ENCODE measurements at regions not wholly inside any gene's neighbourhood (a gene's known extent, or its start where the extent isn't known, plus 50 kb on each side); places are given as distances from the start of the nearest gene placed in this dataset.
"Not testable (repeated sequence)": the region's sequence is repeated elsewhere in the genome, so short reads cannot be mapped to it uniquely, and the experiment has no call there.

- DNase-seq = no peak
These were observed 141.9 kb upstream of the TNP1 start for GRCh38 chr2:217001740-217002139.

- no peak for DNase-seq
These were observed 140.5 kb upstream of the TNP1 start for GRCh38 chr2:217000406-217000805.

- DNase-seq = no peak
These were observed 136.5 kb upstream of the TNP1 start for GRCh38 chr2:216996279-216996845.

GRCh38 chr2:216994353-216994854 is 134.5 kb upstream of the TNP1 start:
- no peak for DNase-seq

GRCh38 chr2:216992056-216992675 is 132.3 kb upstream of the TNP1 start:
- no peak for DNase-seq

GRCh38 chr2:216991563-216991962 is 131.7 kb upstream of the TNP1 start:
- DNase-seq = no peak

- no peak for DNase-seq
These were observed 129.7 kb upstream of the TNP1 start for GRCh38 chr2:216989340-216990129.

GRCh38 chr2:216987252-216987821 is 127.5 kb upstream of the TNP1 start:
- DNase-seq = no peak

- DNase-seq = peak; percentile 87
These were observed 125.8 kb upstream of the TNP1 start for GRCh38 chr2:216985658-216986141.

- DNase-seq = no peak
These were observed 125.1 kb upstream of the TNP1 start for GRCh38 chr2:216984937-216985336.

- not testable (repeated sequence) for DNase-seq
These were observed 122.1 kb upstream of the TNP1 start for GRCh38 chr2:216981951-216982350.

GRCh38 chr2:216980510-216980909 is 120.6 kb upstream of the TNP1 start:
- not testable (repeated sequence) for DNase-seq

- DNase-seq = no peak
These were observed 114.7 kb upstream of the TNP1 start for GRCh38 chr2:216974321-216975302.

GRCh38 chr2:216971593-216971992 is 111.7 kb upstream of the TNP1 start:
- no peak for DNase-seq

GRCh38 chr2:216970359-216970915 is 110.6 kb upstream of the TNP1 start:
- DNase-seq = no peak

GRCh38 chr2:216967889-216968288 is 108.0 kb upstream of the TNP1 start:
- DNase-seq = no peak

- DNase-seq = no peak
These were observed 100.9 kb upstream of the TNP1 start for GRCh38 chr2:216960671-216961268.

GRCh38 chr2:216959433-216959832 is 99.6 kb upstream of the TNP1 start:
- DNase-seq = no peak

- no peak for DNase-seq
These were observed 97.1 kb upstream of the TNP1 start for GRCh38 chr2:216956820-216957493.

- no peak for DNase-seq
These were observed 91.3 kb upstream of the TNP1 start for GRCh38 chr2:216951171-216951570.

- no peak for DNase-seq
These were observed 90.7 kb upstream of the TNP1 start for GRCh38 chr2:216950547-216950946.

Data from NCI-H774 (cell line).